WERI-Rb-1 (cell line): ENCODE measurements at regions not wholly inside any gene's neighbourhood (a gene's known extent, or its start where the extent isn't known, plus 50 kb on each side); places are given as distances from the start of the nearest gene placed in this dataset.
"Not testable (repeated sequence)": the region's sequence is repeated elsewhere in the genome, so short reads cannot be mapped to it uniquely, and the experiment has no call there.

Experiments used
- DNase-seq: peaks from one replicate; pipeline ENCODE4 v3.0.0-alpha.2; 2020
- H3K27ac ChIP-seq: fragments of 250-450 bp; sonication (Bioruptor Pico); 2 replicates; pipeline ENCODE4 v1.5.1; 2020; ENCODE audit warnings: mild to moderate bottlenecking, moderate library complexity
- H3K27me3 ChIP-seq: fragments of 250-450 bp; sonication (Bioruptor Pico); 2 replicates; pipeline ENCODE4 v1.5.1; 2021; ENCODE audit warnings: mild to moderate bottlenecking, low read depth, moderate library complexity; ENCODE audit not compliant: insufficient read depth, severe bottlenecking
- H3K36me3 ChIP-seq: fragments of 250-450 bp; sonication (Bioruptor Pico); 2 replicates; pipeline ENCODE4 v1.5.1; 2020; ENCODE audit warnings: mild to moderate bottlenecking, moderate library complexity
- H3K4me3 ChIP-seq: 2 replicates; pipeline ENCODE4 v1.5.1; 2011; ENCODE audit warnings: low read depth, mild to moderate bottlenecking, control low read depth, low read length
- H3K9me3 ChIP-seq: fragments of 250-450 bp; sonication (Bioruptor Pico); 2 replicates; pipeline ENCODE4 v1.5.1; 2021; ENCODE audit warnings: mild to moderate bottlenecking, moderate library complexity; ENCODE audit not compliant: severe bottlenecking
- TF ChIP-seq, protein P1 (sequence below): IDR thresholded peaks from 2 replicates; pipeline ENCODE4 v1.5.1; 2011; ENCODE audit warnings: low read depth, mild to moderate bottlenecking, control low read depth, inconsistent platforms, low read length

DNA sequence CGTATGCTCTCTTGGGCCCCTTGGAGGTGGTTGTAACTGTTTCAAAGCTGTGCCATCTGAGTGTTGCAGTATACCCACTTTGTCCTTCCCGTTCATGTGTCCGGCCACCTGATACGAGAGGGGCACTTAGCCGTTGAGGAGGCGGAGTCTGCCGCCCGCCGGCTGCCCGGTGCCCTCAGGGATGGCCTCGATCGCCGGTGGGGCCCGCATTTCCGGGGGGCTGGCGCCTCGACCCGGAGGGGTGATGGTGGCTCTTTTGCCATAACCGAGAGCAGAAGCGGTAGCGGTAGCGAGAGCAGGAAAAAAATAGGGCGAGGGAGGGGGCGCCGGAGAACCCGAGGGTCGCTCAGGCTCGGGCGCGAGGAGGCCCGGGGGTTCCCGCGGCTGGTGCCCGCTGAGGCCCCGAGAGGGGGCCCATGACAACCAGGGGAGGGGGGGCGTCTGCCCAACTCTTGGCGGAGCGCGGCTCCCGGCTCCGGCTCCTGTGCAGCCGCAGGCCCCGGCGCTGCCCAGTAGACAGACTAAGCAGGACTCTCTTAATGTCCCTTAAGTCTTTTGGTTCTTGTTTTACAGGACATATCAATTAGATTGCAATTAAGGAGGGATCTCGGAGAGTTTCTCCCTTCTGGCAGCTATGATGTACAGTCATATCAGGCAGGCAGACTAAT is 342.7 kb upstream of the SGCG start:
- Histone ChIP-seq H3K9me3 (no peaks in the 10 kb centered on the region), H3K4me3 (no peak overlapping the region), H3K27ac (no peak overlapping the region), H3K36me3 (no peaks in the 10 kb centered on the region), H3K27me3 (peaks cover 51% of the 10 kb centered on the region)
- TF ChIP-seq, protein P1, sequence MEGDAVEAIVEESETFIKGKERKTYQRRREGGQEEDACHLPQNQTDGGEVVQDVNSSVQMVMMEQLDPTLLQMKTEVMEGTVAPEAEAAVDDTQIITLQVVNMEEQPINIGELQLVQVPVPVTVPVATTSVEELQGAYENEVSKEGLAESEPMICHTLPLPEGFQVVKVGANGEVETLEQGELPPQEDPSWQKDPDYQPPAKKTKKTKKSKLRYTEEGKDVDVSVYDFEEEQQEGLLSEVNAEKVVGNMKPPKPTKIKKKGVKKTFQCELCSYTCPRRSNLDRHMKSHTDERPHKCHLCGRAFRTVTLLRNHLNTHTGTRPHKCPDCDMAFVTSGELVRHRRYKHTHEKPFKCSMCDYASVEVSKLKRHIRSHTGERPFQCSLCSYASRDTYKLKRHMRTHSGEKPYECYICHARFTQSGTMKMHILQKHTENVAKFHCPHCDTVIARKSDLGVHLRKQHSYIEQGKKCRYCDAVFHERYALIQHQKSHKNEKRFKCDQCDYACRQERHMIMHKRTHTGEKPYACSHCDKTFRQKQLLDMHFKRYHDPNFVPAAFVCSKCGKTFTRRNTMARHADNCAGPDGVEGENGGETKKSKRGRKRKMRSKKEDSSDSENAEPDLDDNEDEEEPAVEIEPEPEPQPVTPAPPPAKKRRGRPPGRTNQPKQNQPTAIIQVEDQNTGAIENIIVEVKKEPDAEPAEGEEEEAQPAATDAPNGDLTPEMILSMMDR: no peak
- no peak for DNase-seq

DNA sequence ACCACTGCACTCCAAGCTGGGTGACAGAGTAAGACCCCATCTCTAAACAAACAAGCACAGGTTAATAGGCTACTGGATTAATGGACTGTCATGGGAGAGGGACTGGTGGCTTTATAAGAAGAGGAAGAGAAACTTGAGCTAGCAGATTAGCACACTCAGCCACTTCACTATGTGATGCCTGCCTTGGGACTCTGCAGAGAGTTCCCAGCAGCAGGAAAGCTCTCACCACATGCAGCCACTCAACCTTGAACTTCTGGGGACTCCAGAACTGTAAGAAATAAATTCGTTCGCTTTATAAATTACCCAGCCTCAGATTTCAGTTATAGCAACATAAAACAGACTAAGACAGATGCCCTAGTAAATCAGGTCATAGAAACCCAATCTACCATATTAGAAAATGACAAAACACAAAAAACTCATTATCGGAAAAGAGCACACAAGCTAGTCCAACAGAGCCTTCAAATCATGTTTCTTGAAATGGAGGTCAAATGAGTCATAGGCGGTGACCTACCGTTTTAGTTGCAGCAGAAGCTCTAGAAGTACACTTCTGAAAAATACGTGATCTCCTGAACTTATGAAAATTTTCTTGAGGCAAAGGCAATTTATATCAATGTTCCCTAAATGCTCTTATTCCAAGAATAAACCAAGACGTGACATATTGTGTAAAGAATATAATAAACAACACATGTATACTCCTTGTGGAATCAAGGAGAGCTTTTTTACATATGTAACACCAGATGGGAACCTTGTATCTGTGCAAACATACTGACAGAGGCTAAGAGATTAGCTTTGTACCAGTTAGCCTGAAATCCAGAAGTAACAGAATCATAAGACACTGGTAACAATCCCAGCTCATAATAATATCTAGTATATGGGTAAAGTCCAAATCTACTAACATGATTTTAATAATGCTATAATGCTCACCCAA is 340.9 kb upstream of the SGCG start:
- Histone ChIP-seq H3K9me3 (no peaks in the 10 kb centered on the region), H3K4me3 (no peak overlapping the region), H3K27me3 (peaks cover 60% of the 10 kb centered on the region), H3K36me3 (no peaks in the 10 kb centered on the region), H3K27ac (no peak overlapping the region)
- TF ChIP-seq, protein P1: no peak
- no peak for DNase-seq

DNA sequence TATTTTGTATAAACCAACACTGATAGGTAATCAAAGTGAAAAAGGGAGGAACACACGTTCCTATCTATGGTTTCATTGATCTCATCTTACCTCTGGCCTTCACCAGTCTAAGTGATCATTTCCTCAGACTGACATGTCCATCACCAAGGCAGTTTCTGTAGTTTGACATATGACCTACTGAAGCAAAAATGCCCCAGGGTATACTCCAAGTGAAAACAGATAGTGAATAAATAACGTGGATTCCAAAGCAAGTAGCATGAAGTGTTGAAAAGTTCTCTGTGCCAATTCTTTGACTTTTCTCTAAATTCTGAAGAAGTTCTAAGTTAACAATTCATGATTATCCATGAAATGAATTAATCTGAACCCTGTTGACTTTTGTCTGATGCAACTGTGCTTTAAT is 334.2 kb upstream of the SGCG start:
- H3K27ac ChIP-seq: no peak overlapping the region
- no peaks in the 10 kb centered on the region for H3K9me3 ChIP-seq
- H3K4me3 ChIP-seq: no peak overlapping the region
- DNase-seq: no peak
- TF ChIP-seq, protein P1: no peak
- peaks cover 63% of the 10 kb centered on the region for H3K27me3 ChIP-seq
- H3K36me3 ChIP-seq: no peaks in the 10 kb centered on the region

DNA sequence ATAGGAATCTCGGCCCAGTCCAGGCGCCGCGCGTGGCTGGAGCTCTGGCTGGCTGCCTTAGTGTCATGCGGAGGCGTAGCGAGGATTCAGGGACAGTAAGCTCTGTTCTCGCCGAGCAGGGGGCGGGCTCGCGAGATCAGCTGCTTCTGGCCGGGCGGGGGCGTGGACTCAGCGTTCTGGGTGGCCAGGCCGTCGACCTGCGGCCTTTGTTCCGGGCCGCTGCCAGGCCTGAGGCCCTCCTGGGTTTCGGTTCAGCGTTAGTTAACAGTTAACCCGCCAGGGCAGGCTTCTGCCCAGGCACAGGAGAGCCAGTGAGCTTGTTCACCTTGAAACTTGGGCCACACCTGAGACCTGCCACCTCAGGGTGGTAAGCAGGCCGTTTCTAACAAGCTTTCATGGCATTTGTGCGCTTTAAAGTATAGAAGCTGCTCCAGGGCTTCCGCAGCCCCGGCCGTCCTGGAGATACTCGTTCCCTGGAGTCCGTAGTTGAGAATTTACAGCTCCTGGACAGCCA is 332.2 kb upstream of the SGCG start:
- H3K9me3 ChIP-seq: no peaks in the 10 kb centered on the region
- no peak overlapping the region for H3K27ac ChIP-seq
- TF ChIP-seq, protein P1: no peak
- H3K36me3 ChIP-seq: no peaks in the 10 kb centered on the region
- no peak for DNase-seq
- peaks cover 61% of the 10 kb centered on the region for H3K27me3 ChIP-seq
- no peak overlapping the region for H3K4me3 ChIP-seq

DNA sequence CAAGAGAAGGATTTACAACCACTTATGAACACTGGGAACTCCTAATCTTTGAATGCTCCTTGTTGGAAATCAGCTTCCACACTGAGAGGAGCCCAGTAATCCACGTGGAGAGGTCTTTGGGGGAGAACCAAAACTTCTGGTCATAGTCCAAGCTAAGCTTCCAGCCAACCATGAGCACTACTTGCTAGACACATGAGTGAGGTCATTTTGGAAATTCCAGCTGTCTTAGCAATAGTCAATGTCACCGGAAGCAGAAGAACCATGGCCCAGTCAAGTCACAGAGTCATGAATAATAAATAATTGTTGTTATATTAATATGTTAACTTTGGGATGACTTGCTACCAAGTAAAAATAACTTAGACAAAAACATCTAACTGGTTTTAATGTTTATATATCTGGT is 324.9 kb upstream of the SGCG start:
- TF ChIP-seq, protein P1: no peak
- peaks cover 24% of the 10 kb centered on the region for H3K27me3 ChIP-seq

DNA sequence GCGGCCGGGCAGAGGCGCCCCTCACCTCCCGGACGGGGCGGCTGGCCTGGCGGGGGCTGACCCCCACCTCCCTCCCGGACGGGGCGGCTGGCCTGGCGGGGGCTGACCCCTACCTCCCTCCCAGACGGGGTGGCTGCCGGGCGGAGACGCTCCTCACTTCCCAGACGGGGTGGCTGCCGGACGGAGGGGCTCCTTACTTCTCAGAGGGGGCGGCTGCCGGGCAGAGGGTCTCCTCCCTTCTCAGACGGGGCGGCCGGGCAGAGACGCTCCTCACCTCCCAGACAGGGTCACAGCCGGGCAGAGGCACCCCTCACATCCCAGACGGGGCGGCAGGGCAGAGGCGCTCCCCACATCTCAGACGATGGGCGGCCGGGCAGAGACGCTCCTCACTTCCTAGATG is 321.8 kb upstream of the SGCG start:
- not testable (repeated sequence) for H3K27ac ChIP-seq, H3K36me3 ChIP-seq, H3K9me3 ChIP-seq, H3K4me3 ChIP-seq, DNase-seq
- peaks cover 30% of the 10 kb centered on the region for H3K27me3 ChIP-seq

More for the DNA sequence above, 324.9 kb upstream of the SGCG start:
- DNase-seq: no peak
- H3K27ac ChIP-seq: no peak overlapping the region
- no peaks in the 10 kb centered on the region for H3K36me3 ChIP-seq
- no peaks in the 10 kb centered on the region for H3K9me3 ChIP-seq
- no peak overlapping the region for H3K4me3 ChIP-seq

DNA sequence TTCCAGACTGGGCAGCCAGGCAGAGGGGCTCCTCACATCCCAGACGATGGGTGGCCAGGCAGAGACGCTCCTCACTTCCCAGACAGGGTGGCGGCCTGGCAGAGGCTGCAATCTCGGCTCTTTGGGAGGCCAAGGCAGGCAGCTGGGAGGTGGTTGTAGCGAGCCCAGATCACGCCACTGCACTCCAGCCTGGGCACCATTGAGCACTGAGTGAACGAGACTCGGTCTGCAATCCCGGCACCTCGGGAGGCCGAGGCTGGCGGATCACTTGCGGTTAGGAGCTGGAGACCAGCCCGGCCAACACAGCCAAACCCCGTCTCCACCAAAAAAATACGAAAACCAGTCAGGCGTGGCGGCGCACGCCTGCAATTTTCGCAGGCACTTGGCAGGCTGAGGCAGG is 321.4 kb upstream of the SGCG start:
- not testable (repeated sequence) for DNase-seq, H3K36me3 ChIP-seq, H3K4me3 ChIP-seq, H3K9me3 ChIP-seq, H3K27ac ChIP-seq
- peaks cover 32% of the 10 kb centered on the region for H3K27me3 ChIP-seq
